ENCODE measurements at regions not wholly inside any gene's neighbourhood (a gene's known extent, or its start where the extent isn't known, plus 50 kb on each side); places are given as distances from the start of the nearest gene placed in this dataset.

DNA sequence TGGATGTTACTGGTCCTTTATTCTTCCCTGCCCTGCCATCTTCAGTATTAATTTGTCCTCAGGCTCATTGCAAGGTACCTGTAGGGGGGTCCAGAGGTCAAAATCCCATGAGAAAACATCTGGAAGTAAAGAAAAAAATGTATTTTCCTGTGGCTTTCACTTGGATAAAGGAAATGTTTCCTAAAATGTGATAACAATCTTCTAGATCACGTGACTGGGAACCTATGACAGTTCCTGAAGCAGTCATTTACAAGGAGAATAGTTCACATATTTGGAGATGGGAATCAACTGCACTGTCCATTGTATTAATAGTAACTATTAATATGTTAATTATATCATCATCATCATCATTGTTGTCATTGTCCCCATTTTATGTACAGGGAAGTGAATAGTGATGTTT lies 915.1 kb upstream of the EEF2KMT start:
- Histone ChIP-seq H3K4me3 (no peak overlapping the region), H3K9me3 (no peaks in the 10 kb centered on the region), H3K27me3 (no peaks in the 10 kb centered on the region), H3K36me3 (no peaks in the 10 kb centered on the region), H3K4me1 (no peaks in the 10 kb centered on the region), H3K27ac (no peak overlapping the region)
- DNase-seq (no peak), ATAC-seq (no peak)
- in situ Hi-C loops (cut with MboI; ENCODE audit: low sequenced_read_pairs in 4 of 4) = no loop called here
- intact Hi-C loops (cut with DNase I; ENCODE audit: low total_unique reads) = no loop called here
- TF ChIP-seq, protein P1, sequence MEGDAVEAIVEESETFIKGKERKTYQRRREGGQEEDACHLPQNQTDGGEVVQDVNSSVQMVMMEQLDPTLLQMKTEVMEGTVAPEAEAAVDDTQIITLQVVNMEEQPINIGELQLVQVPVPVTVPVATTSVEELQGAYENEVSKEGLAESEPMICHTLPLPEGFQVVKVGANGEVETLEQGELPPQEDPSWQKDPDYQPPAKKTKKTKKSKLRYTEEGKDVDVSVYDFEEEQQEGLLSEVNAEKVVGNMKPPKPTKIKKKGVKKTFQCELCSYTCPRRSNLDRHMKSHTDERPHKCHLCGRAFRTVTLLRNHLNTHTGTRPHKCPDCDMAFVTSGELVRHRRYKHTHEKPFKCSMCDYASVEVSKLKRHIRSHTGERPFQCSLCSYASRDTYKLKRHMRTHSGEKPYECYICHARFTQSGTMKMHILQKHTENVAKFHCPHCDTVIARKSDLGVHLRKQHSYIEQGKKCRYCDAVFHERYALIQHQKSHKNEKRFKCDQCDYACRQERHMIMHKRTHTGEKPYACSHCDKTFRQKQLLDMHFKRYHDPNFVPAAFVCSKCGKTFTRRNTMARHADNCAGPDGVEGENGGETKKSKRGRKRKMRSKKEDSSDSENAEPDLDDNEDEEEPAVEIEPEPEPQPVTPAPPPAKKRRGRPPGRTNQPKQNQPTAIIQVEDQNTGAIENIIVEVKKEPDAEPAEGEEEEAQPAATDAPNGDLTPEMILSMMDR (IDR thresholded peaks at IDR 0.05 in 4 of 5, conservative IDR thresholded peaks at IDR 0.05 in 1 of 5) = no peak
- no peak for TF ChIP-seq POLR2A (IDR thresholded peaks at IDR 0.05)

DNA sequence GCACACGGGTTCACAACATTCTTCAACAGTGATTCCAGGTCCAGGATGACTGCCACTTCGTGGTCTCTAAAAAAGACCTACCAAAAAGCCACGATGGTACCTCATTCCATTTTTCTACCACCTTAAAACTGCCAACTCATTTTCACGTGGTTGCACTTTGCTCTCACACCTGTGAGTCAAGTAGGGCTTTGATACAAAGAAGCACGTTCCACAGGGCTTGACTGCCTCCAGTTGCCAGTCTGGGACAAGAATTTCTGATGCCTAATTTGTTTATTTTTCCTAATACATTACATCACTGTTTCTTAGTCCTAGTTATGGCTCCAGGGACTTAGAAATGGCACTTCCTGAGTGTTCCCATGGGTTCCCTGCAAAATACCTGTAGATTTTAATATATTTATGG lies 911.6 kb upstream of the EEF2KMT start:
- in situ Hi-C loops (cut with MboI; ENCODE audit: low sequenced_read_pairs in 4 of 4) = no loop called here
- H3K4me3 ChIP-seq = no peak overlapping the region
- H3K9me3 ChIP-seq = no peaks in the 10 kb centered on the region
- DNase-seq = no peak
- H3K36me3 ChIP-seq = no peaks in the 10 kb centered on the region
- ATAC-seq = no peak
- H3K4me1 ChIP-seq = no peaks in the 10 kb centered on the region
- H3K27ac ChIP-seq = no peak overlapping the region
- TF ChIP-seq, protein P1 (IDR thresholded peaks at IDR 0.05 in 4 of 5, conservative IDR thresholded peaks at IDR 0.05 in 1 of 5) = no peak
- no peak for TF ChIP-seq POLR2A (IDR thresholded peaks at IDR 0.05)
- H3K27me3 ChIP-seq = no peaks in the 10 kb centered on the region
- intact Hi-C loops (cut with DNase I; ENCODE audit: low total_unique reads) = no loop called here

DNA sequence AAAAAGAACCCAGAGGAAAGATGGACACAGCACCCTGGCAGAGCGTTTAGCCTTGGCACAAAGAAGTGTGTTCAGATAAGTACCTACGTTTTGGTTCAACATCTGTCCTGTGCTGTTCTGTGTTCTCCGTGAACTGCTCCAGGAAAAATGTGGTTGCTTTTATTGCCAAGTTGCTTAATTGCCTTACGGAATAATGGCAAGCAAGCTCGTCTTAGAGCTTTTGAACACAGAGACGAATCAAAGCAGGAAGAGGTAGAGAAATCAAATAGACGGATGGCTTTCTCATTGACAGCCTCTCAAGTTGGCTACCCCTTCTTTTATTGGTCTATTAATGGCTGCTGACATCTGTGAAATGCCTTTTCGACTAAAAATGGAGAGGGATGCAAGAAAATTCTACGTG lies 911.1 kb upstream of the EEF2KMT start:
- Histone ChIP-seq H3K27me3 (no peaks in the 10 kb centered on the region), H3K36me3 (no peaks in the 10 kb centered on the region), H3K4me1 (no peaks in the 10 kb centered on the region), H3K9me3 (no peaks in the 10 kb centered on the region), H3K27ac (no peak overlapping the region), H3K4me3 (no peak overlapping the region)
- DNase-seq (no peak), ATAC-seq (no peak)
- in situ Hi-C loops (cut with MboI; ENCODE audit: low sequenced_read_pairs in 4 of 4) (no loop called here), intact Hi-C loops (cut with DNase I; ENCODE audit: low total_unique reads) (no loop called here)
- TF ChIP-seq, protein P1 (IDR thresholded peaks at IDR 0.05 in 4 of 5, conservative IDR thresholded peaks at IDR 0.05 in 1 of 5) = no peak
- TF ChIP-seq POLR2A (IDR thresholded peaks at IDR 0.05) = no peak

DNA sequence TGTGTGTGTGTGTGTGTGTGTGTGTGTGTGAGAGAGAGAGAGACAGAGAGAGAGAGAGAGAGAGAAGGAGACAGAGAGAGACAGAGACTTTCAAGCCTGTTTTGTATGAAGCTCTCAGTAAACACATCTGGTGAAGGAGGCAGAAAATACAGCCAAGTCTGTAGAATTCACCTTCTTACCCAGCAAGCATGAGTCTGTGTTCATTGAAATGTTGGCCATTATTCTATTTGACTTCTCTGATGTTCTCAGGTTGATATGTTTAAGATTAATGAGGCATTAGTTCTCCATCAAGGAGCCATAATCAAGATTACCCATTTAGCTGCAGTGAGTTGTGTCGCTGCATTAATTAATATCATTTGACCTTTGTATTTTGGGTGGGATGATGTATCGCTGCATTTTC lies 895.8 kb upstream of the EEF2KMT start:
- DNase-seq (no peak), ATAC-seq (no peak)
- H3K27me3 ChIP-seq = no peaks in the 10 kb centered on the region
- no peaks in the 10 kb centered on the region for H3K4me1 ChIP-seq
- no peak overlapping the region for H3K27ac ChIP-seq
- in situ Hi-C loops (cut with MboI; ENCODE audit: low sequenced_read_pairs in 4 of 4) = no loop called here
- no peak overlapping the region for H3K4me3 ChIP-seq
- TF ChIP-seq, protein P1 (IDR thresholded peaks at IDR 0.05 in 4 of 5, conservative IDR thresholded peaks at IDR 0.05 in 1 of 5) = no peak
- no peak for TF ChIP-seq POLR2A (IDR thresholded peaks at IDR 0.05)
- H3K36me3 ChIP-seq = no peaks in the 10 kb centered on the region
- intact Hi-C loops (cut with DNase I; ENCODE audit: low total_unique reads) = no loop called here
- no peaks in the 10 kb centered on the region for H3K9me3 ChIP-seq

DNA sequence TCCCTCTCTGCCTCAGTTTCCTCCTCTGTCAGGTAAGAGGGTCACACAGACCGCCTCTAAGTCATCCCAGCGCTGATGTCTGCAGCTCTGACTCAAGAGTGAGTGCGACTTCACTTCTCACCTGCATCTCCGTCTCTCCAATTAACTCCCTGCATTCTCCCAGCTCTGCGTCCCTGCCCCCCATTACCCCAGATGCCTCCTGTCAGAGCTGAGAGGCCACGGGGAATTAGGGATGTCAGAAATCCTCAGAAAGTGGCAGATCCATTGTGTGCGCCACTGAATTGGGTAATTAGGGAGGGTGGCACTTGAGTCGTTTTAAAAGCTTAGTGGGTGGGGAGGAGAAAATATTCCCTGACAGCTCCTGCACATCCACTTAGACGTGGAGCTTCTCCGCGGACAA lies 885.4 kb upstream of the EEF2KMT start:
- in situ Hi-C loops (cut with MboI; ENCODE audit: low sequenced_read_pairs in 4 of 4) = no loop called here
- no peak for DNase-seq
- intact Hi-C loops (cut with DNase I; ENCODE audit: low total_unique reads) = no loop called here
- no peak for TF ChIP-seq POLR2A (IDR thresholded peaks at IDR 0.05)
- TF ChIP-seq, protein P1 (IDR thresholded peaks at IDR 0.05 in 4 of 5, conservative IDR thresholded peaks at IDR 0.05 in 1 of 5) = no peak
- H3K36me3 ChIP-seq = no peaks in the 10 kb centered on the region
- no peak overlapping the region for H3K27ac ChIP-seq
- H3K9me3 ChIP-seq = no peaks in the 10 kb centered on the region
- no peak for ATAC-seq
- H3K4me3 ChIP-seq = no peak overlapping the region
- no peaks in the 10 kb centered on the region for H3K27me3 ChIP-seq
- H3K4me1 ChIP-seq = no peaks in the 10 kb centered on the region
